H9 (cell line): ENCODE measurements at regions not wholly inside any gene's neighbourhood (a gene's known extent, or its start where the extent isn't known, plus 50 kb on each side); places are given as distances from the start of the nearest gene placed in this dataset.

Experiments
- DNase-seq: peaks from one replicate; pipeline ENCODE4 v3.0.0-alpha.2; 2017
- H2AFZ ChIP-seq: one replicate; pipeline ENCODE4 v1.6.1; 2013; ENCODE audit warnings: mild to moderate bottlenecking, low read length, control low read depth, moderate library complexity
- H2AK5ac ChIP-seq: 2 replicates; pipeline ENCODE4 v1.6.1; 2013; ENCODE audit warnings: low read length, control low read depth, mixed read lengths; ENCODE audit not compliant: insufficient read length
- H2BK120ac ChIP-seq: one replicate; pipeline ENCODE4 v1.6.1; 2013; ENCODE audit warnings: low read depth, mild to moderate bottlenecking, low read length, control low read depth, inconsistent platforms; ENCODE audit not compliant: poor library complexity, severe bottlenecking
- H2BK12ac ChIP-seq: 2 replicates; pipeline ENCODE4 v1.6.1; 2013; ENCODE audit warnings: low read length, control low read depth, mixed read lengths, low read depth; ENCODE audit not compliant: insufficient read length
- H2BK15ac ChIP-seq: 2 replicates; pipeline ENCODE4 v1.6.1; 2013; ENCODE audit warnings: low read depth, low read length, control low read depth
- H2BK20ac ChIP-seq: one replicate; pipeline ENCODE4 v1.6.1; 2013; ENCODE audit warnings: low read depth, mild to moderate bottlenecking, low read length, control low read depth, inconsistent platforms; ENCODE audit not compliant: poor library complexity, severe bottlenecking
- H2BK5ac ChIP-seq: 2 replicates; pipeline ENCODE4 v1.6.1; 2013; ENCODE audit warnings: low read length, control low read depth, mixed read lengths; ENCODE audit not compliant: insufficient read length
- H3K14ac ChIP-seq: 2 replicates; pipeline ENCODE4 v1.6.1; 2013; ENCODE audit warnings: low read length, control low read depth; ENCODE audit not compliant: insufficient read depth
- H3K18ac ChIP-seq: 2 replicates; pipeline ENCODE4 v1.6.1; 2013; ENCODE audit warnings: low read depth, mild to moderate bottlenecking, mixed read lengths, low read length, control low read depth; ENCODE audit not compliant: insufficient read length
- H3K23ac ChIP-seq: 2 replicates; pipeline ENCODE4 v1.6.1; 2013; ENCODE audit warnings: low read length, control low read depth, mixed read lengths, low read depth; ENCODE audit not compliant: insufficient read length
- H3K23me2 ChIP-seq: 2 replicates; pipeline ENCODE4 v1.6.1; 2013; ENCODE audit warnings: low read depth, mild to moderate bottlenecking, mixed read lengths, low read length, control low read depth; ENCODE audit not compliant: insufficient read length, poor library complexity, severe bottlenecking
- H3K27ac ChIP-seq: 2 replicates; pipeline ENCODE4 v1.5.1; 2013; ENCODE audit warnings: low read length, control low read depth, mixed read lengths, low read depth; ENCODE audit not compliant: insufficient read length
- H3K27me3 ChIP-seq: 2 replicates; pipeline ENCODE4 v1.6.1; 2013; ENCODE audit warnings: low read length, control low read depth, inconsistent platforms; ENCODE audit not compliant: insufficient read depth
- H3K4ac ChIP-seq: 2 replicates; pipeline ENCODE4 v1.6.1; 2013; ENCODE audit warnings: low read depth, mild to moderate bottlenecking, control low read depth, inconsistent platforms, low read length, moderate library complexity
- H3K4me1 ChIP-seq: 2 replicates; pipeline ENCODE4 v1.6.1; 2013; ENCODE audit warnings: low read length, control low read depth, inconsistent platforms; ENCODE audit not compliant: insufficient read depth
- H3K4me2 ChIP-seq: 2 replicates; pipeline ENCODE4 v1.6.1; 2013; ENCODE audit warnings: low read length, control low read depth, mixed read lengths; ENCODE audit not compliant: insufficient read length, insufficient read depth
- H3K56ac ChIP-seq: 2 replicates; pipeline ENCODE4 v1.6.1; 2013; ENCODE audit warnings: low read depth, mild to moderate bottlenecking, mixed read lengths, low read length, control low read depth; ENCODE audit not compliant: insufficient read length
- H3K79me1 ChIP-seq: 2 replicates; pipeline ENCODE4 v1.6.1; 2013; ENCODE audit warnings: low read depth, mild to moderate bottlenecking, moderate library complexity, low read length, control low read depth, inconsistent platforms; ENCODE audit not compliant: insufficient read depth, poor library complexity, severe bottlenecking
- H3K79me2 ChIP-seq: 2 replicates; pipeline ENCODE4 v1.6.1; 2013; ENCODE audit warnings: low read length, control low read depth, inconsistent platforms; ENCODE audit not compliant: insufficient read depth
- H3K9ac ChIP-seq: 2 replicates; pipeline ENCODE4 v1.6.1; 2013; ENCODE audit warnings: low read length, control low read depth, mixed read lengths; ENCODE audit not compliant: insufficient read length; ENCODE audit errors: extremely low read depth
- H3K9me3 ChIP-seq: one replicate; pipeline ENCODE4 v1.6.1; 2013; ENCODE audit warnings: low read depth, low read length, inconsistent platforms; ENCODE audit not compliant: control insufficient read depth
- H3T11ph ChIP-seq: one replicate; pipeline ENCODE4 v1.6.1; 2013; ENCODE audit warnings: mild to moderate bottlenecking, low read length, control low read depth, inconsistent platforms
- H4K20me1 ChIP-seq: one replicate; pipeline ENCODE4 v1.6.1; 2013; ENCODE audit not compliant: control insufficient read depth, insufficient read length, insufficient read depth
- H4K5ac ChIP-seq: 2 replicates; pipeline ENCODE4 v1.6.1; 2013; ENCODE audit warnings: low read depth, mild to moderate bottlenecking, mixed read lengths, low read length, control low read depth; ENCODE audit not compliant: insufficient read length
- H4K8ac ChIP-seq: replicated peaks from 2 replicates; pipeline ENCODE4 v1.6.1; 2013; ENCODE audit warnings: low read length, control low read depth, mixed read lengths, low read depth; ENCODE audit not compliant: insufficient read length
- H4K91ac ChIP-seq: 2 replicates; pipeline ENCODE4 v1.6.1; 2013; ENCODE audit warnings: low read depth, mild to moderate bottlenecking, moderate library complexity, mixed read lengths, low read length, control low read depth; ENCODE audit not compliant: insufficient read length
- H3K27ac Mint-ChIP-seq, 3 experiments: 2 replicates in 2 of 3; 3 replicates in 1 of 3; pipeline ENCODE4 v1.8.0; 2020 to 2021; ENCODE audit warnings: mixed read lengths in 3 of 3, mild to moderate bottlenecking in 1 of 3, moderate library complexity in 1 of 3
- H3K27me3 Mint-ChIP-seq: 2 replicates; pipeline ENCODE4 v1.8.0; 2021; ENCODE audit warnings: low read depth, mild to moderate bottlenecking, moderate library complexity, mixed read lengths
- H3K36me3 Mint-ChIP-seq, 3 experiments: 2 replicates in 2 of 3; 3 replicates in 1 of 3; pipeline ENCODE4 v1.8.0; 2020 to 2021; ENCODE audit warnings: low read depth in 3 of 3, mixed read lengths in 3 of 3; ENCODE audit not compliant: insufficient read depth in 1 of 3
- H3K4me1 Mint-ChIP-seq, 2 experiments: 2 replicates each; pipeline ENCODE4 v1.8.0; 2020; ENCODE audit warnings: mixed read lengths in 2 of 2
- H3K4me3 Mint-ChIP-seq, 2 experiments: 2 replicates in 1 of 2; 3 replicates in 1 of 2; pipeline ENCODE4 v1.8.0; 2020 to 2021; ENCODE audit warnings: mild to moderate bottlenecking in 2 of 2, mixed read lengths in 2 of 2, moderate library complexity in 1 of 2
- H3K9me3 Mint-ChIP-seq, 2 experiments: 2 replicates in 1 of 2; 3 replicates in 1 of 2; pipeline ENCODE4 v1.8.0; 2020; ENCODE audit warnings: mild to moderate bottlenecking in 2 of 2, mixed read lengths in 2 of 2, moderate library complexity in 1 of 2
- CTCF ChIP-seq: fragments of 200-600 bp; sonication (generic); conservative IDR thresholded peaks from 3 replicates; pipeline ENCODE4 v1.8.0; 2021; ENCODE audit warnings: antibody characterized with exemption, mild to moderate bottlenecking
- WGBS: extraction: QIAGEN DNeasy Blood & Tissue Kit; methylation state at CpG from one replicate; pipeline ENCODE4 v1.1.7; 2013; ENCODE audit warnings: missing lambda C conversion rate, low lambda C conversion rate, mixed read lengths; ENCODE audit not compliant: insufficient read length; ENCODE audit errors: extremely low coverage; 5-methylcytosine and 5-hydroxymethylcytosine counted together

GRCh38 chr13:74227476-74228158 lies 93.4 kb upstream of the KLF12 start:
- WGBS = no CpG with 5 or more reads among the region's 6 CpGs
- no peak overlapping the region for H3K27ac Mint-ChIP-seq
- no peaks in the 10 kb centered on the region for H3K23me2 ChIP-seq
- H3K23ac ChIP-seq = no peak overlapping the region
- H3K79me1 ChIP-seq = no peaks in the 10 kb centered on the region
- H3K4ac ChIP-seq = no peak overlapping the region
- no peak overlapping the region for H3K56ac ChIP-seq
- no peak for TF ChIP-seq CTCF
- no peak overlapping the region for H2BK120ac ChIP-seq
- no peak overlapping the region for H2AK5ac ChIP-seq
- no peak overlapping the region for H3K18ac ChIP-seq
- H3K4me3 Mint-ChIP-seq = no peak overlapping the region
- no peaks in the 10 kb centered on the region for H3K79me2 ChIP-seq
- no peak overlapping the region for H3K4me2 ChIP-seq
- no peaks in the 10 kb centered on the region for H3K36me3 Mint-ChIP-seq
- no peaks in the 10 kb centered on the region for H3K27me3 ChIP-seq
- no peak overlapping the region for H3K9ac ChIP-seq
- H3K14ac ChIP-seq = no peak overlapping the region
- H3K4me1 Mint-ChIP-seq = no peaks in the 10 kb centered on the region
- no peak overlapping the region for H4K8ac ChIP-seq
- H3K27me3 Mint-ChIP-seq = no peaks in the 10 kb centered on the region; the same call in 1 of the 2 replicates
- no peak for DNase-seq
- no peak overlapping the region for H3T11ph ChIP-seq
- H3K4me1 ChIP-seq = no peaks in the 10 kb centered on the region
- no peak overlapping the region for H2BK20ac ChIP-seq
- H2BK12ac ChIP-seq = no peak overlapping the region
- H4K5ac ChIP-seq = no peak overlapping the region
- H2BK15ac ChIP-seq = no peak overlapping the region
- no peaks in the 10 kb centered on the region for H3K9me3 ChIP-seq
- no peak overlapping the region for H2BK5ac ChIP-seq
- no peak overlapping the region for H2AFZ ChIP-seq
- no peaks in the 10 kb centered on the region for H4K20me1 ChIP-seq
- H3K27ac ChIP-seq = no peak overlapping the region
- H3K9me3 Mint-ChIP-seq = no peaks in the 10 kb centered on the region
- H4K91ac ChIP-seq = no peak overlapping the region
